Amygdala (tissue), 56 donors: ENCODE measurements at regions not wholly inside any gene's neighbourhood (a gene's known extent, or its start where the extent isn't known, plus 50 kb on each side); places are given as distances from the start of the nearest gene placed in this dataset.
"Not testable (repeated sequence)": the region's sequence is repeated elsewhere in the genome, so short reads cannot be mapped to it uniquely, and the experiment has no call there.

Experiments used
- DNase-seq, 56 donors: peaks; one replicate each; lab custom pipeline; 2025; lab: John Stamatoyannopoulos, UW

DNA sequence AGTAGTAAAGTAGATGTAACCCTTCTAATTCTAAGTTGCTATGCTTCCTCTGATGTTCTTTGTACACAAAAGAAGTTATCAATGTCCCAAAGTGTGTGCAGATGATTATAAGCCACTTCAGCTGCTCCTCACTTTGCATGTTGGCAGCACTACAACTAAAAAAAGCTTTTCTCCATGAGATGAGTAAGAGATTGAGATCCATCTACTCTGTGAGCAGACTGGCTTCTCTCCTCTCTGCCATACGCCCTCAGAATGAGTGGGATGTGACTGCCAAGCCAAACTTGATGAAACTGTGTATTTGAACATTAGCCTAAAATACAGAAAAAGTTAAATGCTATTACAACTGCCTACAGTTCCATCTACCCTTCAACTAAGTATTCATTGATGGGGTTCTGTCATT is 102.9 kb upstream of the ETV1 start:
- peak in 10 of 56 donors; percentile 1 to 45 (median 14) for DNase-seq

DNA sequence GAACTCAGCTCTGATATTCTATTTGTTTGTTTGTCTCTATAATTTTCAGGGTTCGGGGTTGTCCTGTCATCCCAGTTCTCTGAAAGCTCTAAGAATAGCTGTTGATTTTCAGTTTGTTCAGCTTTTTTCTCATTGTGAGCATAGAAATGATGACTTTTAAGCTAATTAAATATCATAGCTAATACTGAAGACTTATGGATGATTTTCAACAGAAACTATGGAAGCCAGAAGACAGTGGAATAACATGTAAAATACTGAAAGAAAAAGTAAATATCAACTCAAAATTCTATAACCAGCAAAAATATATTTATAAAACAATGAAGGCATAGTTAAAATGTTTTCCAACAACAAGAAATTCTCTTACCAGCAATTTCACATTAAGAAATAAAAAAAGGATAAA is 96.4 kb upstream of the ETV1 start:
- no peak for DNase-seq

DNA sequence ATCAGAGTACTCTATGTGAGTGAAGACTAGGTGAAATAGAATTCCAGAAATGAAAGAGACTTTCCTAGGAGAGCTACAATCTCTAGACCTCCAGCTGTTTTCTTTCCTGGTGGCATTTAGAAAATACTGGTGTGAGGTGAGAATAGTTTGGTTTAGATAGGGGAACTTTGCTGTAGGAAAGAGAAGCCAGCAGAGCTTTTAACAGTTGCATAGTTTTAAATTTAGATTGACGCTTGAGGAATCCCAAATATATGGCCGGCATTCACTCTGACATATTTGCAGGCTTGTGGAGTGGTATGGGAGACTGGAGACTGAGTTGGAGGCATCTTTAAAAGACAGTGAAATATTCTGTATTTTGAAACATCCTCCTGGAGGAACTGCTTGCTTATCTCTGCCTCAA is 94.3 kb upstream of the ETV1 start:
- no peak for DNase-seq

DNA sequence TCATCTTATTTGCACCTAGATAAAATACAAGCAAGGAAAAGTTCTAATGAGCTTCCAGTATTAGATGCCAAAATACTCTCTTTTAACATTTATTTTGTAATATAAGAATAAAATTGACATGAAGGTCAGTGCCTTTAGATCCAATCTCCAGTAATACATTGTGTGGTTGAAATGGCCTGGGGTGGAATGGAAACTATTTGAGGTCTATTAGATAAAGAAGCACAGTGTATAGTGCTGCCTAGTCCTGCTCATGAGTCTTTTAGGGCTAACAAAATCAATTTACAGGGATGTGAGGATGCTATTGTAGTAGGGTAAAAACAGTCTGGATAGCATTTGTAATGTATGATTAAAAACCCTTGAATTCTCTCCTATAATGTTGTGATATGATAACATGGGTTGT is 84.5 kb upstream of the ETV1 start:
- DNase-seq: no peak

DNA sequence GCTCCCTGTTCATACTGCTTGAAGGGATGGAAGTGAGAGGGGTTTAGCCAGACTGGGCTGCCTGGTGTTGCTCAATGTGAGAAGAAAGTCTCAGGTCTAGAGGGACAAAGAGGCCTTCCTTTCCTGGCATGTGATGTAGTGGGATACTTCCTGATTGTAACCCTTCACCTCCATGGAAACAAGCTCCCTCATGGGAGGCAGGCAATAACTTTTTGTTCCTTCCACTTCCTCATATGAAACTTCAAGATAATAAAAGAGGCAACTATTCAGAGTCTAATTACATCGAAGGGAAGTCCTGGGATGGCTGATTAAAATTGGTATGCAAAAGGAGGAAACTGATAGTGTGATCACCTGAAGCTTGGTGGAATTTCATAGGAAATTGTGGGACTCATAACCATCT is 84.1 kb upstream of the ETV1 start:
- no peak for DNase-seq

DNA sequence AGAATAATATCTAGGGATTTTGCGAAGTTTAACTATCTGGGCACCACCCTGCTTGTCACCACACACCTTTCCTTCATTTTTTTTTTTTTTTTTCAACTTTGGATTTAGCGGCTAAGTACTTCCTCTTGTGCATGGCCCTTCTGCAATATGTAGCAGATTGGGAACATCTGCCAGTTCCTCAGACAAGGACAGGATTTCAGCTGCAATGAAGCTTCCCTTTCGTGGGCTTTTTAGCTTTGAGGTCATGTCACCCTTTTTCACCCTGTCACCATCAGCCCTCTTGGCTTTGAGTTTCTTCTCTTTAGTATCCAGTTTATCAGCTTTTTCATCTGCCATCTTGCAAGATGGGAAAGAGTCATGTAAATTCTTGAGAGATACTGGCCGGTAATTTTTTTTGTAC is 81.6 kb upstream of the ETV1 start:
- DNase-seq: no peak

DNA sequence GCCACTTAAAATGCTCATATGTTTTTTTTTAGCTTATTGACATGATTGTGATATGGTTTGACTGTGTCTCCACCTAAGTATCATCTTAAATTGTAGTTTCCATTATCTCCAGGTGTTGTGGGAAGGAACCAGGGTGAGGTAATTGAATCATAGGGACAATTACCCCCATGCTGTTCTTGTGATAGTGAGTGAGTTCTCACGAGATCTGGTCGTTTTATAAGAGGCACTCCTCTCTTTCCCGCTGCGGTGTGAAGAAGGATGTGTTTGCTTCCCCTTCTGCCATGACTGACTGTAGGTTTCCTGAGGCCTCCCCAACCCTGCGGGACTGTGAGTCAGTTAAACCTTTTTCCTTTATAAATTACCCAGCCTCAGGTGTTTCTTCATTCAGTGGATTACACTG is 80.5 kb upstream of the ETV1 start:
- no peak for DNase-seq

DNA sequence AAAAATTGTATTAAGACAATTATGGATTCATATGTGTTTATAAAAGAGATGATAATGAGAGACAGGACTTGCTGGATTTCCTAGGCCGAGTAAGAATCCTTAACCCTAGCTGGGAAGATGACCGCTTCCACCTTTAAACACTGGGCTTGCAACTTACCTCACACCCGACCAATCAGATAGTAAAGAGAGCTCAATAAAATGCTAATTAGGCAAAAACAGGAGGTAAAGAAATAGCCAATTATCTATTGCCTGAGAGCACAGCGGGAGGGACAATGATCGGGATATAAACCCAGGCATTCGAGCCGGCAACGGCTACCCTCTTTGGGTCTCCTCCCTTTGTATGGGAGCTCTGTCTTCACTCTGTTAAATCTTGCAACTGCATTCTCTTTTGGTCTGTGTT is 77.3 kb upstream of the ETV1 start:
- not testable (repeated sequence) for DNase-seq

DNA sequence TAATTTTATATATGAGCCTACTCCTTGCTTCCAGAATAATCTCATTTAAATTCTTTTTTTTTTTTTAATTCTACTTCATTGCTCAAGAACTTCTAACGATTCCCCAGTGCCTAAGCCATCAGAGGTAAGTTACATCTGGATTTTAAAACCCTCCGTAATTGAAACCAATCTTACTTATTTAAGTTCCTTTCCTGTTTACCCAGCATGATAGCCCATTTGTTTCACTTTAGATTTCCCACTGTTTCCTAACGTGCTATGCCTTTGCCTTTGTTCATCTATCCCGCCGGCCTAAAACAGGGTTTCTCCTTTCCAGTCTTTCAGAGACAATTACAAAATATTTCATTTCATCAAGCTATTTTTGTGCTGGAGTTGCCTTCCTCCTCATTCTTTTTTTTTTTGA is 75.8 kb upstream of the ETV1 start:
- no peak for DNase-seq

DNA sequence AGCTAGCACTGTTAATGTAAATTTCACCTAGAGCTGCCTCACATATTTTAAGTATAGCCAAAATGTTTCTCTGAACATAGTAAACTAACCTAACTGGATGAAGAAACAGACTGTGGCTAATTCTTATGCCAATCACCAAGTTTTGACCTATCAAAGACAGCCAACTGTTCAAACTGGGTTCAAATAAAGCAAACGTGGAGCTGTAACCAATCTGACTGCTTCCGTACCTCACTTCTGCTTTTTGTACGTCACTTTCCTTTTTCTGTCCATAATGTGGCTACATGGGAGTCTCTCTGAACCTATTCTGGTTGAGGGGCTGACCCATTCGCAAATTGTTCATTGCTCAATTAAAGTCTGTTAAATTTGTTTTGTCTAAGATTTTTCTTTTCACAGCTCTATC is 66.3 kb upstream of the ETV1 start:
- DNase-seq: no peak

DNA sequence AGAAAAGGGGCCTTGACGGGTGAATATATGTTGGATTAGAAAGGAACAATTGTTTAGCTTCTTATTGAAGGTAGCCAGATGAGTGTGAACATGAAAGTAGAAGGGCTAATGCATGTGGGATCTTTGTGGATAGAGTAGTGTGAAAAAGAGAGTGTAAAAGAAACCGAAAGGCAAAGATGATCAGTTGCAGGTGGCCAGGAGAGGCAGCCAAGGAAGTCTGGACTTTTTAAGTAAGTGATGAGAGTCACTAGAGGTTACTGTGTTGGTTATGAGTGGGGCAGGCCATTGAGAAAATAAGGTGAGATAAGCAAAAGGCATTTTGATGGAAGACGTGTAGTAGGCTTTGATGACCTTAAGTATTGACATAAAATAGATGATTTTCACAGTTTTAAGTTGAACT is 64.7 kb upstream of the ETV1 start:
- no peak for DNase-seq

DNA sequence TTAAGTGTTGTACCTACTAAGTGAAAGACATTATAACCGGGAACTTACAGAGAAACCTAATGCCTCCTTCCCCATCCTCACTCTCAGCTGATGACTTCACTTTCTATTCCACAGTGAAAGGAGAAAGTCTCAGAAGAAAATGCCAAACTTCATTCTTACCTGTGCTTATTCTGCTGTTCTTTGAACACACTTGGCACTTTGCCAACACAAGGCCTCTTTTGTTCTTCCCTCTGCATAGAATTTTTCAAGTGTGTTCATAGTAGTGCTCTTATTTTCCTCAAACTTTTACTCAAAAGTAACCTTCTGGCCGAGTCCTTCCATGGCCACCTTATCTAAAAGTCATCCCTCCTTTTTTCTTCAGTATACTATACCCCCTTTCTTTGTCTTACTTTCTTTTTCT is 59.4 kb upstream of the ETV1 start:
- no peak for DNase-seq

DNA sequence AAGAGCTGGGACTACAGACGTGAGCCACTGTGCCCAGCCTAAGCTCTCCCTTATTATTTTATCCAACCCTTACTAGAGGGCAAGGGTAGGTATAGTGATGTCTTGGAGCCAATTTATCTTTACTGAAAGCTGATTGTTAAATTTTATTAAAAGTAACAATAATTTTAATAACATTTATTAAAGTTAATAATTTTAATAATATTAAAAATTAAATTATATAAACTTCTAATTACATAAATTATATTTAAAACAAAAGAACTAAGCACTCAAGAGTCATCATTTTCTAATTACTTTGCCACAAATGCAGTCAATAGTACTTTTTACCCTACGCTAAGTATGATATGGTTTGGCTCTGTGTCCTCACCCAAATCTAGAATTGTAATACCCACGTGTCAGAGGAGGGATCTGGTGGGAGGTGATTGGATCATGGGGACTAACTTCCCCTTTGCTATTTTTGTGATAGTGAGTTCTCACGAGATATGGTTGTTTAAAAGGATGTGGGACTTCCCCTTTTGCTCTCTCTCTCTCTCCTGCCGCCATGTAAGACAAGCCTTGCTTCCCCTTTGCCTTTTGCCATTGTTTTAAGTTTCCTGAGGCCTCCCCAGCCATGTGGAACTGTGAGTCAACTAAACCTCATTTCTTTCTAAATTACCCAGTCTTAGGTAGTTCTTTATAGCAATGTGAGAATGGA is 58.4 kb upstream of the ETV1 start:
- no peak for DNase-seq

DNA sequence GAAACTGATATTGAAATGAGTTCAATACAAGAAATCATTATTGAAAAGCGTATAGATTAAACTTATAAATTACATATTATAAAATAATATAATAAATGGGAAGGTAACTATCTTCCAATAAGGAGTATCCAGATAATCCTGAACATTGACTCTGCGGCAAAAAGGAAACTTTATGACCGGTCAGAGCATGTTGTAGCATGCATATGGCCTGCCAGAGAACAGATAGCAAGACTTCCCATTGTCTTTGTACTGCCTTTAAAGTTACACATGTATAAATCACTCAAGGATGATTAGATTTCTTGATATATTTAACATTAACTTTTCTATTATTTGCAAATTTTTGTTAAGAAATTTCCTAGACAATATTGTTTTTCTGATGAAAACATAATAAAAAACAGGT is 56.2 kb upstream of the ETV1 start:
- no peak for DNase-seq

DNA sequence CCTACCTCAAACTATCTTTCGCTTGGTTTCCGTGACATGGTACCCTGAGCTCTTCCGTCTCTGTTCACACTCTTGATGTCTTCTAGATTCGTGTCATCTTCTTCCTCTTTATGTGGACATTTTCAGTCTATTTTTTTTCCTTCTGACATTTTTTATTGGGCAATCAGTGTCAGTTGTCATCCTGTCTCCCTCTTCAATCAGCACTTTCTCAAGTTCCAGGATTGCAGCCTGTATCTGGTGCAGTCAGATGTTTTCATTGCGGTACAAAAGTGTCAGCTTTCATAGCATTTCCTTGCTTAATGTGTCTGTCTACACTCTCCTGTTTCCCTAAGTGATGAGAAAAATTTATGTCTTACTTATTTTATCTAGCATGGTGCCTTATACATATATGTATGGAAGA is 51.1 kb upstream of the ETV1 start:
- DNase-seq: no peak
